22Rv1 (cell line): ENCODE measurements at regions not wholly inside any gene's neighbourhood (a gene's known extent, or its start where the extent isn't known, plus 50 kb on each side); places are given as distances from the start of the nearest gene placed in this dataset.

Experiments
- ZFX ChIP-seq: fragments of 450-650 bp; IDR thresholded peaks from 2 replicates; pipeline ENCODE4 v1.6.1; 2017; ENCODE audit warnings: antibody characterized with exemption, borderline replicate concordance
- TF ChIP-seq, protein P1 (sequence below): fragments of 450-650 bp; IDR thresholded peaks from 2 replicates; pipeline ENCODE4 v1.5.1; 2017; ENCODE audit warnings: mild to moderate bottlenecking

DNA sequence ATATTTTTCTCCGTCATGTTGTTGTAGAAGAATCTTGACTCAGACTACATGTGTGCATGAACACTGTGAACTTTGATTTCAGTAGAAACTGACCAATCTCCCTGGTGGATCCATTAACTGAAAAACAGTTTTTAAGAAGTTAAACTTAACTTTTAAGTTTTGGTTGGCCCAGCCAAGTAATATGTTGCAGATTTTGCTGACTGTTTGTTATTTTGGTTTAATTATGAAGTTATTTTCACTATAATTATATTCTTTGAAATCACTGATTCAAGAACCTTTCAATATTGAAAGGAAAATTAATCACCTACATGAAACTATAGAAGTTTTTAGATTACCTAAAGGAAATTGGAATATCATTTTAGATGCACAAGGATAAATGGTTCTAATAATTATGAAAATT lies 373.6 kb upstream of the COX7C start:
- TF ChIP-seq, protein P1, sequence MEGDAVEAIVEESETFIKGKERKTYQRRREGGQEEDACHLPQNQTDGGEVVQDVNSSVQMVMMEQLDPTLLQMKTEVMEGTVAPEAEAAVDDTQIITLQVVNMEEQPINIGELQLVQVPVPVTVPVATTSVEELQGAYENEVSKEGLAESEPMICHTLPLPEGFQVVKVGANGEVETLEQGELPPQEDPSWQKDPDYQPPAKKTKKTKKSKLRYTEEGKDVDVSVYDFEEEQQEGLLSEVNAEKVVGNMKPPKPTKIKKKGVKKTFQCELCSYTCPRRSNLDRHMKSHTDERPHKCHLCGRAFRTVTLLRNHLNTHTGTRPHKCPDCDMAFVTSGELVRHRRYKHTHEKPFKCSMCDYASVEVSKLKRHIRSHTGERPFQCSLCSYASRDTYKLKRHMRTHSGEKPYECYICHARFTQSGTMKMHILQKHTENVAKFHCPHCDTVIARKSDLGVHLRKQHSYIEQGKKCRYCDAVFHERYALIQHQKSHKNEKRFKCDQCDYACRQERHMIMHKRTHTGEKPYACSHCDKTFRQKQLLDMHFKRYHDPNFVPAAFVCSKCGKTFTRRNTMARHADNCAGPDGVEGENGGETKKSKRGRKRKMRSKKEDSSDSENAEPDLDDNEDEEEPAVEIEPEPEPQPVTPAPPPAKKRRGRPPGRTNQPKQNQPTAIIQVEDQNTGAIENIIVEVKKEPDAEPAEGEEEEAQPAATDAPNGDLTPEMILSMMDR, result no peak
- no peak for TF ChIP-seq ZFX
